ENCODE measurements at regions not wholly inside any gene's neighbourhood (a gene's known extent, or its start where the extent isn't known, plus 50 kb on each side); places are given as distances from the start of the nearest gene placed in this dataset.

- CTCF ChIA-PET, result interaction anchor here (0.6 to 1.6 kb wide), 4 partner anchors 8 to 207 kb away, joined by 3 to 5 read pairs (median 4); no protein-coding TSS in a partner anchor
- TF ChIP-seq, protein P1, sequence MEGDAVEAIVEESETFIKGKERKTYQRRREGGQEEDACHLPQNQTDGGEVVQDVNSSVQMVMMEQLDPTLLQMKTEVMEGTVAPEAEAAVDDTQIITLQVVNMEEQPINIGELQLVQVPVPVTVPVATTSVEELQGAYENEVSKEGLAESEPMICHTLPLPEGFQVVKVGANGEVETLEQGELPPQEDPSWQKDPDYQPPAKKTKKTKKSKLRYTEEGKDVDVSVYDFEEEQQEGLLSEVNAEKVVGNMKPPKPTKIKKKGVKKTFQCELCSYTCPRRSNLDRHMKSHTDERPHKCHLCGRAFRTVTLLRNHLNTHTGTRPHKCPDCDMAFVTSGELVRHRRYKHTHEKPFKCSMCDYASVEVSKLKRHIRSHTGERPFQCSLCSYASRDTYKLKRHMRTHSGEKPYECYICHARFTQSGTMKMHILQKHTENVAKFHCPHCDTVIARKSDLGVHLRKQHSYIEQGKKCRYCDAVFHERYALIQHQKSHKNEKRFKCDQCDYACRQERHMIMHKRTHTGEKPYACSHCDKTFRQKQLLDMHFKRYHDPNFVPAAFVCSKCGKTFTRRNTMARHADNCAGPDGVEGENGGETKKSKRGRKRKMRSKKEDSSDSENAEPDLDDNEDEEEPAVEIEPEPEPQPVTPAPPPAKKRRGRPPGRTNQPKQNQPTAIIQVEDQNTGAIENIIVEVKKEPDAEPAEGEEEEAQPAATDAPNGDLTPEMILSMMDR (IDR thresholded peaks at IDR 0.05; ENCODE audit: insufficient read depth, low read length, missing control alignments), result no peak
- POLR2A ChIA-PET, result interaction anchor here (1.5 kb wide), 1 partner anchor 320 kb away, joined by 4 read pairs; the partner anchor contains the start of genes KLLN and PTEN
- DNase-seq (ENCODE audit: low read depth, low spot score), result no peak
- H3K4me3 ChIP-seq (ENCODE audit: low read depth, low read length), result no peak overlapping the region
These were observed 319.1 kb downstream of the PTEN start for GRCh38 chr10:88182601-88182930.

- CTCF ChIA-PET, result interaction anchor here (1.1 to 1.5 kb wide), 3 partner anchors 19 to 205 kb away, joined by 3 to 5 read pairs (median 4); no protein-coding TSS in a partner anchor
These were observed 321.3 kb downstream of the PTEN start for GRCh38 chr10:88184543-88185297.

DNA sequence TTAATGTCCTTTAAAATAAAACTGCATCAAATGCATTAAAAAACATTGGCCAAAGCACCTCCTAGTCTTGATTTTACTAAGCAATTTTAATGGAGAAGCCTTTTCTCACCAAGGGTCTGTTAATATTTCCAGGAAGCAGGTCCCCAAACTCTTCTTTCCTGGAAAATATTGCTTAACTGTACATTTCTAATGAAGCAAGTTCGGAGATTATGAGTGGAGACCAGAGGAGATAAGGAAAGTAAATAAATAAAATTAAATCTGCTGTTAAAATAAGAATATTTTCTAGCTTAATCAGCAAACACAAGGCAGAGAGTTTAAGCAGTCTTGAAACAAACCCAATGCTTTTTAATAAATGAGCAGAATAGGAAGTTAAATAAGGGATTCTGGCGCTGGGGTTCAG, 322.4 kb downstream of the PTEN start:
- ChIA-PET CTCF (interaction anchor here (1.1 to 1.5 kb wide), 2 partner anchors 20 to 203 kb away, joined by 3 to 4 read pairs; no protein-coding TSS in a partner anchor), POLR2A (interaction anchor here (1.7 kb wide), 1 partner anchor 33 kb away, joined by 4 read pairs; no protein-coding TSS in a partner anchor)
- no peak overlapping the region for H3K4me3 ChIP-seq (ENCODE audit: low read depth, low read length)
- TF ChIP-seq, protein P1 (IDR thresholded peaks at IDR 0.05; ENCODE audit: insufficient read depth, low read length, missing control alignments), result no peak
- no peak for DNase-seq (ENCODE audit: low read depth, low spot score)

More at GRCh38 chr10:88184543-88185297, 321.3 kb downstream of the PTEN start:
- POLR2A ChIA-PET, result no interaction called here
- no peak for DNase-seq (ENCODE audit: low read depth, low spot score)
- H3K4me3 ChIP-seq (ENCODE audit: low read depth, low read length), result no peak overlapping the region
- TF ChIP-seq, protein P1 (IDR thresholded peaks at IDR 0.05; ENCODE audit: insufficient read depth, low read length, missing control alignments), result no peak

DNA sequence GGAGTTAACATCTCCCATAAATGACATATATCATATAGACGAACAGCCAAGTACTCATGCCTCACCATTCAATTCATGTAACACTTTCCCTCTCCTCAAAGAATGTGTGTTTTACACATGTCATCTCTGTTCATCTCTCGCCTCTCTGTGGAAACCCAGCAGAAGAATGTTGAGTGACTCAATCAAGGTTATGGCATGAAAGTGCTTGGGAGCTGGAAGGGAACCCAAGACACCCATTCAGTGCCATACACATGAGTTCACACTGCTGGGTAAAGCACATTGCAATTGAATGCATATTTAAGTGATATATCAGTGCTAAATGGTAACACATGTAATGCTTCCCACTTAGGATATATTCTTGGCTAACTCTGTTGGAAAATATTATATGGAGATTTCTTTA, 322.9 kb downstream of the PTEN start:
- POLR2A ChIA-PET, result interaction anchor here (0.7 to 1.7 kb wide), 3 partner anchors 34 to 324 kb away, joined by 3 to 4 read pairs (median 4); no protein-coding TSS in a partner anchor
- H3K4me3 ChIP-seq (ENCODE audit: low read depth, low read length), result no peak overlapping the region
- TF ChIP-seq, protein P1 (IDR thresholded peaks at IDR 0.05; ENCODE audit: insufficient read depth, low read length, missing control alignments), result no peak
- CTCF ChIA-PET, result interaction anchor here (1.1 to 1.5 kb wide), 2 partner anchors 21 to 367 kb away, joined by 3 to 4 read pairs; no protein-coding TSS in a partner anchor
- DNase-seq (ENCODE audit: low read depth, low spot score), result peak; percentile 87

- POLR2A ChIA-PET, result no interaction called here
- CTCF ChIA-PET, result interaction anchor here (1.1 to 1.7 kb wide), 2 partner anchors 9 to 366 kb away, joined by 3 to 6 read pairs; no protein-coding TSS in a partner anchor
- H3K4me3 ChIP-seq (ENCODE audit: low read depth, low read length), result no peak overlapping the region
- DNase-seq (ENCODE audit: low read depth, low spot score), result no peak
- TF ChIP-seq, protein P1 (IDR thresholded peaks at IDR 0.05; ENCODE audit: insufficient read depth, low read length, missing control alignments), result no peak
These were observed 324.0 kb downstream of the PTEN start for GRCh38 chr10:88187472-88187871.

DNA sequence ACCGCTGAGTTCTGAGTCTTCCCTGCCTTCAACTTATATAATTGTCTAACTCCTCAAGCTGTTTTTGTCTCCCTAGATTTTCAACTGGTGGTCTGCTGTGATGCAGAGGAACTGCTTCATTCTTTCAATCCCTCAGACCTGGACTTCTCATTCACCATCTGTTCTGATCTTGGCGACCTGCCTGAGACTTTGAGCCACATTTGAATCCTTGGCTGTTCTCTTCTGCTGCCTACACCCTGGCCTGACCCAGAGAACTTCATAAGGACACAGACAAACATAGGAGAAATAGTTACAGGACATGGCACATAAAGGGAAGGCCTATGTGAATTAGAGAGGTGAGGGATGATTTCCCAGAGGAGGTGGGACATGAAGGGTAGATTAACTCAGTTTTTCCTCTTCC, 326.7 kb downstream of the PTEN start:
- ChIA-PET CTCF (no interaction called here), POLR2A (no interaction called here)
- no peak for DNase-seq (ENCODE audit: low read depth, low spot score)
- H3K4me3 ChIP-seq (ENCODE audit: low read depth, low read length), result no peak overlapping the region
- TF ChIP-seq, protein P1 (IDR thresholded peaks at IDR 0.05; ENCODE audit: insufficient read depth, low read length, missing control alignments), result no peak
